DOHH2 (cell line): ENCODE measurements at regions not wholly inside any gene's neighbourhood (a gene's known extent, or its start where the extent isn't known, plus 50 kb on each side); places are given as distances from the start of the nearest gene placed in this dataset.

Experiments used
- CTCF ChIP-seq: fragments of 200-600 bp; sonication (generic); IDR thresholded peaks from one replicate; pipeline ENCODE4 v1.5.1; 2014; ENCODE audit warnings: antibody characterized with exemption, mild to moderate bottlenecking, low read depth, low read length; ENCODE audit not compliant: poor library complexity, severe bottlenecking
- EZH2phosphoT487 ChIP-seq: fragments of 200-600 bp; sonication (generic); IDR thresholded peaks from 2 replicates; pipeline ENCODE4 v1.6.1; 2017; ENCODE audit warnings: borderline replicate concordance, mild to moderate bottlenecking, antibody characterized with exemption, low read length, moderate library complexity, mixed read lengths

GRCh38 chr17:53892222-53892621, 69.5 kb downstream of the KIF2B start:
- TF ChIP-seq CTCF (no peak), EZH2phosphoT487 (no peak)
